NT2/D1 (cell line): ENCODE measurements at regions not wholly inside any gene's neighbourhood (a gene's known extent, or its start where the extent isn't known, plus 50 kb on each side); places are given as distances from the start of the nearest gene placed in this dataset.

Experiments used
- SUZ12 ChIP-seq: IDR thresholded peaks from 2 replicates; pipeline ENCODE4 v1.6.1; 2011; ENCODE audit not compliant: insufficient read length, insufficient read depth; ENCODE audit errors: extremely low read depth
- YY1 ChIP-seq: IDR thresholded peaks from 2 replicates; pipeline ENCODE4 v1.6.1; 2011; ENCODE audit not compliant: insufficient read length, insufficient read depth
- ZNF274 ChIP-seq: IDR thresholded peaks from 2 replicates; pipeline ENCODE4 v1.6.1; 2011; ENCODE audit warnings: mild to moderate bottlenecking, low read depth, low read length

- TF ChIP-seq ZNF274: no peak
- no peak for TF ChIP-seq YY1
- TF ChIP-seq SUZ12: no peak
These were observed 72.6 kb downstream of the FOXD1 start for GRCh38 chr5:73375949-73376348.
